MG63 (cell line): ENCODE measurements at regions not wholly inside any gene's neighbourhood (a gene's known extent, or its start where the extent isn't known, plus 50 kb on each side); places are given as distances from the start of the nearest gene placed in this dataset.

ENCODE experiments used
- DNase-seq: peaks from one replicate; pipeline ENCODE4 v3.0.0-alpha.2; 2020
- H3K27me3 ChIP-seq: fragments of 250-450 bp; sonication (Bioruptor Pico); 2 replicates; pipeline ENCODE4 v1.5.1; 2020; ENCODE audit warnings: mild to moderate bottlenecking, moderate library complexity
- H3K36me3 ChIP-seq: fragments of 250-450 bp; sonication (Bioruptor Pico); 2 replicates; pipeline ENCODE4 v1.5.1; 2020; ENCODE audit warnings: mild to moderate bottlenecking, moderate library complexity
- H3K4me3 ChIP-seq: fragments of 250-450 bp; sonication (Bioruptor Pico); 2 replicates; pipeline ENCODE4 v1.5.1; 2020; ENCODE audit warnings: mild to moderate bottlenecking, moderate library complexity
- H3K9me3 ChIP-seq: fragments of 250-450 bp; sonication (Bioruptor Pico); 2 replicates; pipeline ENCODE4 v1.5.1; 2020; ENCODE audit warnings: mild to moderate bottlenecking, moderate library complexity

DNA sequence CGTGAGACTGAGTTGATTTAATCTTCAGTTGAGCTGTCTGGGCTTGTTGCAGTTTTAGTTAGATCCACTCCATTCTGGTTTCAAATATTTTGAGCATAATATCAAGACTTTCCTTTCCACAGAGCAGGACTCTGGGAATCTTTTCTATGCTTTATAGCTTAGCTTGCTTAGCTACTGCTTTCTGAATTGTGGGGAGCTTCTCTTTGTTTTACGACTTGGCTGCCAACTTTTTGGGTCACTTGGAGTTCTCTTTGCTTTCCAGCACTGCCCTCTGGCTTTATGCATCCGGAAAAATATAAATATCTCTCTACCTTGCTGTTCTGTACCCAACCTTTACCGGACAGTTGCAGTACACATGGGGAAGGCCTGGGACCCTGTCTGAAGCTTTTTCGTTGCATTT lies 292.1 kb downstream of the STIM2 start:
- H3K36me3 ChIP-seq: no peaks in the 10 kb centered on the region

DNA sequence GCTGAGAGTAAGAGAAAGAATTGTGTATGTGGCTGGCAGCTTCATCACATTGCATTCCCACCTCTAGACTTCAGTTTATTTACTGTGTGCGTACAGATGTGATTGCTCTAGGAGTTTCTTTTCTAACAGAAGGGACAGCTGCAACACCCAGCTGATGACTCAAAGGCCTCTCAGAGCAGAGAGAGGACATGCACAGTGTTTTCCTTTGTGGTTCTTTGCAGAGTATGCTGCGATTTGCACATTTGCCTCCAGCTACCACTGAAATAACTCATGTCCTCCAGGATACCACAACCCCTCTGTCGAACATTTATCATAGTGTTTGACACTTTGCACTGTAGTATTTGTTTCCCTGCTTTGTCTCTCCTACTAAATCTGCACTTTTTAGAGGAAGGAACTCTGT lies 294.1 kb downstream of the STIM2 start:
- no peak for DNase-seq
- no peaks in the 10 kb centered on the region for H3K36me3 ChIP-seq
- H3K4me3 ChIP-seq: no peak overlapping the region
- no peaks in the 10 kb centered on the region for H3K27me3 ChIP-seq
- no peaks in the 10 kb centered on the region for H3K9me3 ChIP-seq

More for the DNA sequence above, 292.1 kb downstream of the STIM2 start:
- DNase-seq: no peak
- H3K9me3 ChIP-seq: no peaks in the 10 kb centered on the region
- no peaks in the 10 kb centered on the region for H3K27me3 ChIP-seq
- no peak overlapping the region for H3K4me3 ChIP-seq

- Histone ChIP-seq H3K9me3 (no peaks in the 10 kb centered on the region), H3K27me3 (no peaks in the 10 kb centered on the region), H3K36me3 (no peaks in the 10 kb centered on the region), H3K4me3 (no peak overlapping the region)
- no peak for DNase-seq
Measured at GRCh38 chr4:27161191-27161590, 300.6 kb downstream of the STIM2 start.

DNA sequence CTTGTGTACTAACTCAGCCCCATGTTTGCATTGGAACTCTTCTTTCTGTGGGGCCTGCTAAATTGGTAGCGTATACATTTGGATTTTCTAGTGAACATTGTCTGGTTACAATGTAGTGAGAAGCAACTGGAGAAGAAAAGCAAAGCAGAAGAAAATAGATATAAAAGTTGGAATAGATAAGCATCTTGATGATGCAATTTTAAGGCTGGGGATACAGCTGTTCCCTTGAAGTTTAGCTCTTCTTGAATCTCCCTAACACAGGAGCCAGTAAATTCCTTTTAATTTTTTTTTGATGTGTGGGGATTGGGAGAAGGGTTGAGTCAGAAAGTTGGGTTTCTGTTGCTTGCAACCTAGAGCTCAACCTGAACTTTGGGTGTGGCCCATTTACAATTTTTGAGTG lies 308.1 kb downstream of the STIM2 start:
- Histone ChIP-seq H3K4me3 (no peak overlapping the region), H3K9me3 (no peaks in the 10 kb centered on the region), H3K36me3 (no peaks in the 10 kb centered on the region), H3K27me3 (no peaks in the 10 kb centered on the region)
- no peak for DNase-seq

- DNase-seq: no peak
- no peaks in the 10 kb centered on the region for H3K36me3 ChIP-seq
Measured at GRCh38 chr4:27173280-27173679, 312.6 kb downstream of the STIM2 start.

GRCh38 chr4:27176400-27176799 lies 315.8 kb downstream of the STIM2 start:
- Histone ChIP-seq H3K27me3 (no peaks in the 10 kb centered on the region), H3K4me3 (no peak overlapping the region), H3K36me3 (no peaks in the 10 kb centered on the region), H3K9me3 (no peaks in the 10 kb centered on the region)
- DNase-seq: no peak

More at GRCh38 chr4:27173280-27173679, 312.6 kb downstream of the STIM2 start:
- no peaks in the 10 kb centered on the region for H3K27me3 ChIP-seq
- H3K4me3 ChIP-seq: no peak overlapping the region
- H3K9me3 ChIP-seq: no peaks in the 10 kb centered on the region

DNA sequence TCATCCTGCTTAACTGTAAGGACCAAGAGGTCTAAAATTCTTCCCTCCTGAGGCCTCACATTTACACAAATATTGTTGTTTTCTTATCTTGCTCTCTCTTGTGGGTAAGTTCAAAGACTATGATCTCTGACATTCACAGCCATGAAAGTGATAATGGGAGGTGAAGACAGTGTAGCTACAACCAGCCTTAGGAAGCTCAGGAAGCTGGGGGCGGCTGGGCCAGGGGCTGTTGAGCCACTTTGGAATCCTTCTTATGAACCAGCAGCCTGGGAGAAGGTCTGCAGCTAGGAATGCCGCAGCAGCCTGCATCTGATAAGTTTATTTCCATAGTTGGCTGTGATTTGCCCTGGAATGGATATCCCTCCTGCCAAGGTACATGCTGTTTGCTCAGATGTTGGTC lies 316.2 kb downstream of the STIM2 start:
- Histone ChIP-seq H3K36me3 (no peaks in the 10 kb centered on the region), H3K9me3 (no peaks in the 10 kb centered on the region), H3K27me3 (no peaks in the 10 kb centered on the region), H3K4me3 (no peak overlapping the region)
- DNase-seq: no peak

DNA sequence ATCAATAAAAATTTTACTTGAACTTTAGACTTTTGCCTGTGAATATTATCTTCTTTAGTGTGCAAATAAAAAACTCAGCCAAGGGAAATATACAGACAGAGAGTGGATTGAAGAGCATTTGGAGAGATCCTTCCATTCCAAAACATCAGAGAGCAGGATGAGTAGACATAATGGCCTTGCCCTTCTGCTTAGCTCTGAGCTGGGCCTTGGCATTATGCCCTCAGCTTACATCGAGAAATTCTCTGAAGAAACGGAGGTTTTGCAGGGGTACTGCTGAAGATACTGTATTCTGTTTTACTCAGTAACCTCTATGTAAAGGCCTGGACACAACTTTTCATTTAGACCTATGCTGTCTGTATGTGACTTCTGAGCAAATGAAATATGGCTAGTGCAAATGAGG lies 317.4 kb downstream of the STIM2 start:
- DNase-seq: no peak
- Histone ChIP-seq H3K36me3 (no peaks in the 10 kb centered on the region), H3K4me3 (no peak overlapping the region), H3K9me3 (no peaks in the 10 kb centered on the region), H3K27me3 (no peaks in the 10 kb centered on the region)

DNA sequence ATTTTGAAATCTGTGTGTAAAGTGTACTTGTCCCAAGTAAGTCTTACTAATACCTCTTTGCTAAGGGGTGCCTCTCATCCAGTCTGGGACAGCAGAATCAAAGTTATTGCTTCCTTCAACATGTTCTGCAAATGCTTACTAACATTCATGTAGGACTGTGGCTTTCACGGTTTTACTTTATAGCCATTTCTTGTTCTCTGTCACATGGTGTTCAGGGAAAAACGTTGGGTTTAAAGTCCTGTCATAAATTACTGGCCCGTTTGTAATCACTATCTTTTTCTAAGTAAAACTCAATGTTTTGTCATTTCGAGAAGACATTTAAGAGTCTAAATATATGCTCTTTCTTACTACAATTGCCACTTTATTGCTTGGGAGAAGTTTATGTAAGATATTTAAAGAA lies 321.1 kb downstream of the STIM2 start:
- H3K9me3 ChIP-seq: no peaks in the 10 kb centered on the region
- H3K27me3 ChIP-seq: no peaks in the 10 kb centered on the region
- no peaks in the 10 kb centered on the region for H3K36me3 ChIP-seq
- H3K4me3 ChIP-seq: no peak overlapping the region
- no peak for DNase-seq

DNA sequence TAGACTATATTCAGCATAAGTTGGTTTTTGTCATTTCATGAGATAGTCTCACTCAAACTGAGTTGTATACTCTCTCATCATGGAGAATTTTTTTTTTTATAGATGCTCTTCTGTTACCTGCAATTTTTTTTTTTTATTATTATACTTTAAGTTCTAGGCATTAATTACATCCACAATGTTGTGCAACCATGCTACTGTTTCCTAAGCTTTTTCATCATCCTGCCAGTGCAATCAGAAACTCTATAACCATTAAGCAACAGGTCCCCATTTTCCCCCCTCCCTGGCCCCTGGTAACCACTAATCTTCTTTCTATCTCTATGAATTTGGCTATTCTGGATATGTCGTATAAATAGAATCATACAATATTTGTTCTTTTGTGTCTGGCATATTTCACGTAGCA lies 321.6 kb downstream of the STIM2 start:
- Histone ChIP-seq H3K9me3 (no peaks in the 10 kb centered on the region), H3K36me3 (no peaks in the 10 kb centered on the region), H3K27me3 (no peaks in the 10 kb centered on the region), H3K4me3 (no peak overlapping the region)
- no peak for DNase-seq

GRCh38 chr4:27184508-27185155 lies 324.0 kb downstream of the STIM2 start:
- H3K36me3 ChIP-seq: no peaks in the 10 kb centered on the region

GRCh38 chr4:27186710-27187109 lies 326.1 kb downstream of the STIM2 start:
- Histone ChIP-seq H3K9me3 (no peaks in the 10 kb centered on the region), H3K36me3 (no peaks in the 10 kb centered on the region), H3K4me3 (no peak overlapping the region), H3K27me3 (no peaks in the 10 kb centered on the region)
- no peak for DNase-seq

More at GRCh38 chr4:27184508-27185155, 324.0 kb downstream of the STIM2 start:
- Histone ChIP-seq H3K4me3 (no peak overlapping the region), H3K27me3 (no peaks in the 10 kb centered on the region), H3K9me3 (no peaks in the 10 kb centered on the region)
- DNase-seq: no peak

- Histone ChIP-seq H3K36me3 (no peaks in the 10 kb centered on the region), H3K9me3 (no peaks in the 10 kb centered on the region), H3K4me3 (no peak overlapping the region), H3K27me3 (no peaks in the 10 kb centered on the region)
- no peak for DNase-seq
Measured at GRCh38 chr4:27187786-27188185, 327.1 kb downstream of the STIM2 start.

GRCh38 chr4:27189683-27190082 lies 329.0 kb downstream of the STIM2 start:
- H3K36me3 ChIP-seq: no peaks in the 10 kb centered on the region
- no peak overlapping the region for H3K4me3 ChIP-seq
- H3K27me3 ChIP-seq: no peaks in the 10 kb centered on the region
- H3K9me3 ChIP-seq: no peaks in the 10 kb centered on the region
- DNase-seq: no peak

DNA sequence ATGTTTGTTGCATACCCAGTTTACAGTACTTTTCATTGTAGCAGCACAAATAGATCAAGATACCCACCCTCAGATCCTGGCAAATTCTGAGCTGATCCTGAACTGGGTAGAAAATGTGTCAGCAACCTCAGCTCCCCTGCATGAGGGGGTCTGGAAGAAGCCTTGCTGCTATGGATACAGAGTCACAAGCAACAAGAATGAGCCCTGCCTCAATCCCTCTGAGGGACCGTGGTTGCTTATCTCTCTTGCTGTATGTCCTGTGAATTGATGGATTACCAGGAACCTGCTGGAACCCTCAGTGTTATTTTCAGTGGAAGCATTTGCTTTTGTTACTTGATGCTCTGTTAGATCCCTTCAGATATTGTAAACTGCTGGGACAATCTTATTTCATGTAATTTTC lies 331.0 kb downstream of the STIM2 start:
- no peaks in the 10 kb centered on the region for H3K9me3 ChIP-seq
- H3K4me3 ChIP-seq: no peak overlapping the region
- H3K36me3 ChIP-seq: no peaks in the 10 kb centered on the region
- H3K27me3 ChIP-seq: no peaks in the 10 kb centered on the region
- no peak for DNase-seq

DNA sequence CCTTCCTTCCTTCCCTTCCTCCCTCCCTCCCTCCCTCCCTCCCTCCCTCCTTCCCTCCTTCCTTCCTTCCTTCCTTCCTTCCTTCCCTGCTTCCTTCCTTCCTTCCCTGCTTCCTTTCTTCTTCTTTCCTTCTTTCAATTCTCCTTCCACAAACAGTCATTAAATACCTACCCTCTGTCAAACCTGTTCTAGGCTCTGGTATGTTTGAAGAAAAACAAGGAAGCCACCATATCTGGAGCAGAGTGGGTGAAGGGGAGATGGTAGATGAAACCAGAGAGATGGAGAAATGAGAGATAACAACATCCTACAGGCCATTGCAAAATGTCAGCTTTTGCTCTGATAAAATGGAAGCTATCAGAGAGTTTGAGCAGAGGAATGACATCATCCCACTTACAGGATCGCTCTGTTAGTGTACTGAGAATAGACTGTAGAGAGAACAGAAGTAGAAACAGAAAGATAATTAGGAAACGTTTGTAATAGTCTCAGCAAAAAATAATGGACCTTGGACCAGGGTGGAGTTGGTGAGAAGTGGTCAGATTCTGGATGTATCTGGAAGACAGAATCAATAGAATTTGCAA lies 334.0 kb downstream of the STIM2 start:
- H3K4me3 ChIP-seq: no peak overlapping the region
- no peaks in the 10 kb centered on the region for H3K9me3 ChIP-seq
- H3K36me3 ChIP-seq: no peaks in the 10 kb centered on the region
- no peak for DNase-seq
- H3K27me3 ChIP-seq: no peaks in the 10 kb centered on the region

DNA sequence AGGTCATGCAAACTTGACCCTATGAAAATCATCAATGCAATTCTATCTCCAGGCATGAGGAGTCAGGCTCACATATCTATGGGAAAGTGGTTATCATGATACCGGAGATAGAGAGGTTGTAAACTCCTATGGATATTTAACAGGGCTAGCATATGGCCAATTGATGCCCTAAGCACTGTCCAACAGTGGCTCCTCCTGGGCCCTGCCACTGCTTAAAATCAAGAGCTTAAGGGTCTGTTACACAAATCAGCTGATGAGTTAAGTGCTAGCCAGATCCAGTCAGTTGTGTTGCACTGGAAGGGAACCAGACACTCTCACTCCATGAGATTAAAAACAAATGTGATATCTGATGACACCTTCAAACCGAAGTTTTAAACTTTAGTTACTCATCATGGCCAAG lies 337.6 kb downstream of the STIM2 start:
- Histone ChIP-seq H3K9me3 (no peaks in the 10 kb centered on the region), H3K36me3 (no peaks in the 10 kb centered on the region), H3K27me3 (no peaks in the 10 kb centered on the region), H3K4me3 (no peak overlapping the region)
- DNase-seq: no peak

- no peak for DNase-seq
- H3K36me3 ChIP-seq: no peaks in the 10 kb centered on the region
- H3K27me3 ChIP-seq: no peaks in the 10 kb centered on the region
- no peaks in the 10 kb centered on the region for H3K9me3 ChIP-seq
- H3K4me3 ChIP-seq: no peak overlapping the region
Measured at GRCh38 chr4:27198971-27199370, 338.3 kb downstream of the STIM2 start.
